WERI-Rb-1 (cell line): ENCODE measurements at regions not wholly inside any gene's neighbourhood (a gene's known extent, or its start where the extent isn't known, plus 50 kb on each side); places are given as distances from the start of the nearest gene placed in this dataset.

ENCODE experiments used
- DNase-seq: peaks from one replicate; pipeline ENCODE4 v3.0.0-alpha.2; 2020
- H3K27ac ChIP-seq: fragments of 250-450 bp; sonication (Bioruptor Pico); 2 replicates; pipeline ENCODE4 v1.5.1; 2020; ENCODE audit warnings: mild to moderate bottlenecking, moderate library complexity
- H3K27me3 ChIP-seq: fragments of 250-450 bp; sonication (Bioruptor Pico); 2 replicates; pipeline ENCODE4 v1.5.1; 2021; ENCODE audit warnings: mild to moderate bottlenecking, low read depth, moderate library complexity; ENCODE audit not compliant: insufficient read depth, severe bottlenecking
- H3K36me3 ChIP-seq: fragments of 250-450 bp; sonication (Bioruptor Pico); 2 replicates; pipeline ENCODE4 v1.5.1; 2020; ENCODE audit warnings: mild to moderate bottlenecking, moderate library complexity
- H3K4me3 ChIP-seq: 2 replicates; pipeline ENCODE4 v1.5.1; 2011; ENCODE audit warnings: low read depth, mild to moderate bottlenecking, control low read depth, low read length
- H3K9me3 ChIP-seq: fragments of 250-450 bp; sonication (Bioruptor Pico); 2 replicates; pipeline ENCODE4 v1.5.1; 2021; ENCODE audit warnings: mild to moderate bottlenecking, moderate library complexity; ENCODE audit not compliant: severe bottlenecking
- CTCF ChIP-seq: IDR thresholded peaks from 2 replicates; pipeline ENCODE4 v1.5.1; 2011; ENCODE audit warnings: low read depth, mild to moderate bottlenecking, control low read depth, inconsistent platforms, low read length

GRCh38 chr7:42350801-42351200 is 113.8 kb upstream of the GLI3 start:
- TF ChIP-seq CTCF: no peak
- no peak for DNase-seq
- no peaks in the 10 kb centered on the region for H3K9me3 ChIP-seq

GRCh38 chr7:42348631-42349030 is 111.6 kb upstream of the GLI3 start:
- Histone ChIP-seq H3K27me3 (no peaks in the 10 kb centered on the region), H3K27ac (no peak overlapping the region), H3K4me3 (no peak overlapping the region), H3K9me3 (no peaks in the 10 kb centered on the region), H3K36me3 (no peaks in the 10 kb centered on the region)
- no peak for DNase-seq
- no peak for TF ChIP-seq CTCF

More at GRCh38 chr7:42350801-42351200, 113.8 kb upstream of the GLI3 start:
- Histone ChIP-seq H3K36me3 (no peaks in the 10 kb centered on the region), H3K27me3 (no peaks in the 10 kb centered on the region), H3K4me3 (no peak overlapping the region), H3K27ac (no peak overlapping the region)

DNA sequence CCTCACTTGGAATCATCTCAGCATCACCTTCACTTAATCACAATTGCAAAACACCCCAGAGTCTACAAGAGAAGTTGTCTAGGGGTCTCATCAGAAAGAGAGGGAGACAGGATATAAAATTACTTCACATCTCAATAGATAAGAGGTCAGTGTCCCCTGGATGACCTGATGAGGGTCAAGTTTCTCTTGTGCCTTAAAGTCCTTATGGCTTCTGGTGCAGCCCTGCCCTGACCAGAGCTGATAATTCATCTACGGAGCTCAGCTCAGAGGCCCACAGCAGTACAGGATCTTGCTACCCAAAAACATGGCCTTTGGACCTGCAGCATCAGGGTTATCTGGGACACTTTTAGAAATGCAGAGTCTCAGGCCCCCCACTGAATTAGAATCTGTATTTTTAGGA is 111.1 kb upstream of the GLI3 start:
- no peak for DNase-seq
- Histone ChIP-seq H3K4me3 (no peak overlapping the region), H3K27ac (no peak overlapping the region), H3K9me3 (no peaks in the 10 kb centered on the region), H3K36me3 (no peaks in the 10 kb centered on the region), H3K27me3 (no peaks in the 10 kb centered on the region)
- no peak for TF ChIP-seq CTCF

- no peak overlapping the region for H3K4me3 ChIP-seq
- H3K27me3 ChIP-seq: no peaks in the 10 kb centered on the region
- DNase-seq: peak; percentile 51
- no peaks in the 10 kb centered on the region for H3K9me3 ChIP-seq
- no peak overlapping the region for H3K27ac ChIP-seq
- no peak for TF ChIP-seq CTCF
- no peaks in the 10 kb centered on the region for H3K36me3 ChIP-seq
Observed at GRCh38 chr7:42347616-42348015, 110.6 kb upstream of the GLI3 start.

GRCh38 chr7:42345478-42346299 is 108.7 kb upstream of the GLI3 start:
- Histone ChIP-seq H3K36me3 (no peaks in the 10 kb centered on the region), H3K27ac (no peak overlapping the region), H3K4me3 (no peak overlapping the region), H3K27me3 (no peaks in the 10 kb centered on the region), H3K9me3 (no peaks in the 10 kb centered on the region)
- TF ChIP-seq CTCF: no peak
- no peak for DNase-seq
